ENCODE measurements at regions not wholly inside any gene's neighbourhood (a gene's known extent, or its start where the extent isn't known, plus 50 kb on each side); places are given as distances from the start of the nearest gene placed in this dataset.

DNA sequence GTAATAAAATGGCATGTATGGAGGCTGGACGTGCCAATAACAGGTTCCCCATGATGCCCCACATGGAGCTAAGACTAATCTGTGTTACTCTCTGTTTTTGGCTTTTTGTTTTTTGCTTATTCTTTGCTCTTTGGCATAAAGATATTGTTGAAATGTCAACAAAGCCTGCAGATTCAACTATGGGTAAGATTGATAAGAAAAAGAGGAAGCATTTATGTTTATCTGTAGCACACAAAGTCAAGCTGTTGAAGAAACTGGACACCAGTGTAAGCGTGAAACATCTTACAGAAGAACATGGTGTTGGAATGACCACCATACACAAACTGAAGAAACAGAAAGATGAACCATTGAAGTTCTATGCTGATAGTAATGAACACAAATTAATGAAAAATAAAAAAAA lies 402.7 kb downstream of the LTN1 start:
- Histone ChIP-seq H3K4me2 (replicated peaks; ENCODE audit: low read depth, low read length, poor library complexity, severe bottlenecking) (no peak overlapping the region), H3K4me1 (ENCODE audit: control insufficient read depth in 2 of 2, insufficient read depth in 2 of 2, low read length in 2 of 2) (no peaks in the 10 kb centered on the region), H2AFZ (ENCODE audit: insufficient read depth, low read depth, low read length, poor library complexity, severe bottlenecking) (no peak overlapping the region), H3K9me3 (ENCODE audit: control extremely low read depth in 1 of 3, control insufficient read depth in 2 of 3, insufficient read depth in 1 of 3, low read length in 2 of 3) (peaks cover 0 to 1% (median 0%) of the 10 kb centered on the region in 3 donors), H3K36me3 (replicated peaks in 1 of 2; ENCODE audit: control extremely low read depth in 1 of 2, control insufficient read depth in 1 of 2, extremely low read depth in 1 of 2, insufficient read depth in 2 of 2, low read length in 1 of 2) (no peaks in the 10 kb centered on the region), H3K9ac (ENCODE audit: low read length) (no peak overlapping the region), H3K27ac (ENCODE audit: low read length in 2 of 2) (no peak overlapping the region), H3K4me3 (ENCODE audit: control extremely low read depth in 1 of 5, extremely low read depth in 1 of 5, insufficient read depth in 1 of 5, low read depth in 2 of 5, low read length in 4 of 5) (no peak overlapping the region), H4K20me1 (ENCODE audit: control insufficient read depth, insufficient read depth, low read length, poor library complexity, severe bottlenecking) (no peaks in the 10 kb centered on the region), H3K79me2 (ENCODE audit: control insufficient read depth, insufficient read depth, low read length) (no peaks in the 10 kb centered on the region), H3K27me3 (replicated peaks in 1 of 4; ENCODE audit: control extremely low read depth in 1 of 4, control insufficient read depth in 3 of 4, insufficient read depth in 4 of 4, low read length in 3 of 4) (no peaks in the 10 kb centered on the region)
- TF ChIP-seq EZH2 (IDR thresholded peaks at IDR 0.05; ENCODE audit: borderline replicate concordance, insufficient read depth, low read depth, low read length, poor library complexity, severe bottlenecking), result no peak
- TF ChIP-seq, protein P1, sequence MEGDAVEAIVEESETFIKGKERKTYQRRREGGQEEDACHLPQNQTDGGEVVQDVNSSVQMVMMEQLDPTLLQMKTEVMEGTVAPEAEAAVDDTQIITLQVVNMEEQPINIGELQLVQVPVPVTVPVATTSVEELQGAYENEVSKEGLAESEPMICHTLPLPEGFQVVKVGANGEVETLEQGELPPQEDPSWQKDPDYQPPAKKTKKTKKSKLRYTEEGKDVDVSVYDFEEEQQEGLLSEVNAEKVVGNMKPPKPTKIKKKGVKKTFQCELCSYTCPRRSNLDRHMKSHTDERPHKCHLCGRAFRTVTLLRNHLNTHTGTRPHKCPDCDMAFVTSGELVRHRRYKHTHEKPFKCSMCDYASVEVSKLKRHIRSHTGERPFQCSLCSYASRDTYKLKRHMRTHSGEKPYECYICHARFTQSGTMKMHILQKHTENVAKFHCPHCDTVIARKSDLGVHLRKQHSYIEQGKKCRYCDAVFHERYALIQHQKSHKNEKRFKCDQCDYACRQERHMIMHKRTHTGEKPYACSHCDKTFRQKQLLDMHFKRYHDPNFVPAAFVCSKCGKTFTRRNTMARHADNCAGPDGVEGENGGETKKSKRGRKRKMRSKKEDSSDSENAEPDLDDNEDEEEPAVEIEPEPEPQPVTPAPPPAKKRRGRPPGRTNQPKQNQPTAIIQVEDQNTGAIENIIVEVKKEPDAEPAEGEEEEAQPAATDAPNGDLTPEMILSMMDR (IDR thresholded peaks at IDR 0.05), result no peak
- POLR2A ChIA-PET, result no interaction called here
- peaks cover 3% of the 10 kb centered on the region for H3K9me3 Mint-ChIP-seq (ENCODE audit: insufficient read depth)
- no CpG with 5 or more reads among the region's 2 CpGs for WGBS (ENCODE audit: insufficient coverage)
- no peak overlapping the region for H3K27ac Mint-ChIP-seq
- H3K4me1 Mint-ChIP-seq, result peaks cover 3% of the 10 kb centered on the region
- no peak for ATAC-seq (ENCODE audit: low read depth)
- DNase-seq, result no peak
- no peaks in the 10 kb centered on the region for H3K27me3 Mint-ChIP-seq
- H3K4me3 Mint-ChIP-seq, result no peak overlapping the region
- intact Hi-C loops (cut with micrococcal nuclease), result no loop called here
- CTCF ChIA-PET, result no interaction called here

DNA sequence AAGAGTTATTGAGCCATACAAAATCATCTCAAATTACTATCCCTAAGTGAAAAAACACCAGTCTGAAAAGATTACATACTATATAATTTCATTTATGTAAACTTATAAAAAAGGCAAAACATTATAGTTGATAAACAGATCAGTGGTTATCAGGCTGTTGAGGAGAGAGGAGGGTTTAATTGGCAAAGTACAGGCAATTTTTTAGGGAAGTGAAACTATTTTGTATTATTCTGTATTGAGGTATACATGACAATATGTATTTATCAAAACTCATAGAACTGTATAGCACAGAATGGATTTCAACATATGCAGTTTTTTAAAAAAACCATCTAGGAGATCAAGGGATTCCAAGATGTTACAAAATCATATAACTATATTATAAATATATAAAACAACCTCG lies 403.7 kb downstream of the LTN1 start:
- no peak for DNase-seq
- no peak overlapping the region for H3K4me3 Mint-ChIP-seq
- no CpG with 5 or more reads among the region's 1 CpG for WGBS (ENCODE audit: insufficient coverage)
- Histone ChIP-seq H3K4me1 (ENCODE audit: control insufficient read depth in 2 of 2, insufficient read depth in 2 of 2, low read length in 2 of 2) (no peaks in the 10 kb centered on the region), H3K27me3 (replicated peaks in 1 of 4; ENCODE audit: control extremely low read depth in 1 of 4, control insufficient read depth in 3 of 4, insufficient read depth in 4 of 4, low read length in 3 of 4) (no peaks in the 10 kb centered on the region), H3K9ac (ENCODE audit: low read length) (no peak overlapping the region), H3K4me3 (ENCODE audit: control extremely low read depth in 1 of 5, extremely low read depth in 1 of 5, insufficient read depth in 1 of 5, low read depth in 2 of 5, low read length in 4 of 5) (no peak overlapping the region), H3K27ac (ENCODE audit: low read length in 2 of 2) (no peak overlapping the region), H3K79me2 (ENCODE audit: control insufficient read depth, insufficient read depth, low read length) (no peaks in the 10 kb centered on the region), H3K36me3 (replicated peaks in 1 of 2; ENCODE audit: control extremely low read depth in 1 of 2, control insufficient read depth in 1 of 2, extremely low read depth in 1 of 2, insufficient read depth in 2 of 2, low read length in 1 of 2) (no peaks in the 10 kb centered on the region), H3K9me3 (ENCODE audit: control extremely low read depth in 1 of 3, control insufficient read depth in 2 of 3, insufficient read depth in 1 of 3, low read length in 2 of 3) (peaks cover 0 to 1% (median 0%) of the 10 kb centered on the region in 3 donors), H3K4me2 (replicated peaks; ENCODE audit: low read depth, low read length, poor library complexity, severe bottlenecking) (no peak overlapping the region), H2AFZ (ENCODE audit: insufficient read depth, low read depth, low read length, poor library complexity, severe bottlenecking) (no peak overlapping the region), H4K20me1 (ENCODE audit: control insufficient read depth, insufficient read depth, low read length, poor library complexity, severe bottlenecking) (no peaks in the 10 kb centered on the region)
- intact Hi-C loops (cut with micrococcal nuclease), result no loop called here
- peaks cover 3% of the 10 kb centered on the region for H3K4me1 Mint-ChIP-seq
- H3K27ac Mint-ChIP-seq, result no peak overlapping the region
- no peak for TF ChIP-seq EZH2 (IDR thresholded peaks at IDR 0.05; ENCODE audit: borderline replicate concordance, insufficient read depth, low read depth, low read length, poor library complexity, severe bottlenecking)
- ChIA-PET POLR2A (no interaction called here), CTCF (no interaction called here)
- no peak for ATAC-seq (ENCODE audit: low read depth)
- H3K9me3 Mint-ChIP-seq (ENCODE audit: insufficient read depth), result peaks cover 3% of the 10 kb centered on the region
- no peaks in the 10 kb centered on the region for H3K27me3 Mint-ChIP-seq
